Omental fat pad (tissue), 3 donors: ENCODE measurements at regions not wholly inside any gene's neighbourhood (a gene's known extent, or its start where the extent isn't known, plus 50 kb on each side); places are given as distances from the start of the nearest gene placed in this dataset.

ENCODE experiments used
- ATAC-seq: fragments of 150-250 bp; one replicate; pipeline ENCODE4 v1.9.1; 2016; ENCODE audit warnings: mild to moderate bottlenecking, moderate library complexity; ENCODE audit not compliant: low FRiP score
- DNase-seq: peaks from one replicate; pipeline ENCODE4 v3.0.0-alpha.2; 2019; ENCODE audit warnings: low spot score
- TF ChIP-seq, protein P1 (sequence below), 3 donors: fragments of 450-650 bp; IDR thresholded peaks; one replicate each; pipeline ENCODE4 v1.5.1; 2016 to 2017; ENCODE audit warnings: antibody characterized with exemption in 3 of 3, mild to moderate bottlenecking in 3 of 3, moderate library complexity in 2 of 3

DNA sequence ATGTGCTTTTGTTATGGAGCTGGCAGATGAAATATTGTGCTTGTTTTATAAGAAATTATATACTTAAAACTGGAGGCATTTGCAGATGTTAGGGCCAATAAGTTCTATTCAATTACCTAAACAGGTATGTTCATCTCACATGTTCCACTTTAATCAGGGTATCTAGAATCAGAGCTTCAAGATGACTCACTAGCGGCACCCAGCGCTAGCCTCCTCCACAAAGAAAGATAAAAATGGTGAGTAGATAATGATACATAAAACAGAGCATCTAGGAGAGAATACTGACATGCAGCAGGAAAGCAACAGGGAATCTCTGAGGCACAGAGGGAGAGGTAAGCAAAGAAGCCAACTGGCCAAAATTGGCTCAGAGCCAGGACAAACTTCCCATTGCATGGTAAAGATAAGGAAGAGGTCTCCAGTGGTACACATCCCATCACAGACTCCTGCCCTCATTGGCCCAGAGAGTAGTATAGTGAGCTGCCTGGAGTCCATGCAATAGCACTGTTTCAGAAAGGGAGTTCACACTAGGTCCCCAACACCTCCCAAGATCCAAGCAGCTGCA lies 200.7 kb upstream of the SPTLC3 start:
- DNase-seq (no peak), ATAC-seq (no peak)
- TF ChIP-seq, protein P1, sequence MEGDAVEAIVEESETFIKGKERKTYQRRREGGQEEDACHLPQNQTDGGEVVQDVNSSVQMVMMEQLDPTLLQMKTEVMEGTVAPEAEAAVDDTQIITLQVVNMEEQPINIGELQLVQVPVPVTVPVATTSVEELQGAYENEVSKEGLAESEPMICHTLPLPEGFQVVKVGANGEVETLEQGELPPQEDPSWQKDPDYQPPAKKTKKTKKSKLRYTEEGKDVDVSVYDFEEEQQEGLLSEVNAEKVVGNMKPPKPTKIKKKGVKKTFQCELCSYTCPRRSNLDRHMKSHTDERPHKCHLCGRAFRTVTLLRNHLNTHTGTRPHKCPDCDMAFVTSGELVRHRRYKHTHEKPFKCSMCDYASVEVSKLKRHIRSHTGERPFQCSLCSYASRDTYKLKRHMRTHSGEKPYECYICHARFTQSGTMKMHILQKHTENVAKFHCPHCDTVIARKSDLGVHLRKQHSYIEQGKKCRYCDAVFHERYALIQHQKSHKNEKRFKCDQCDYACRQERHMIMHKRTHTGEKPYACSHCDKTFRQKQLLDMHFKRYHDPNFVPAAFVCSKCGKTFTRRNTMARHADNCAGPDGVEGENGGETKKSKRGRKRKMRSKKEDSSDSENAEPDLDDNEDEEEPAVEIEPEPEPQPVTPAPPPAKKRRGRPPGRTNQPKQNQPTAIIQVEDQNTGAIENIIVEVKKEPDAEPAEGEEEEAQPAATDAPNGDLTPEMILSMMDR (IDR thresholded peaks at IDR 0.05), result no peak

DNA sequence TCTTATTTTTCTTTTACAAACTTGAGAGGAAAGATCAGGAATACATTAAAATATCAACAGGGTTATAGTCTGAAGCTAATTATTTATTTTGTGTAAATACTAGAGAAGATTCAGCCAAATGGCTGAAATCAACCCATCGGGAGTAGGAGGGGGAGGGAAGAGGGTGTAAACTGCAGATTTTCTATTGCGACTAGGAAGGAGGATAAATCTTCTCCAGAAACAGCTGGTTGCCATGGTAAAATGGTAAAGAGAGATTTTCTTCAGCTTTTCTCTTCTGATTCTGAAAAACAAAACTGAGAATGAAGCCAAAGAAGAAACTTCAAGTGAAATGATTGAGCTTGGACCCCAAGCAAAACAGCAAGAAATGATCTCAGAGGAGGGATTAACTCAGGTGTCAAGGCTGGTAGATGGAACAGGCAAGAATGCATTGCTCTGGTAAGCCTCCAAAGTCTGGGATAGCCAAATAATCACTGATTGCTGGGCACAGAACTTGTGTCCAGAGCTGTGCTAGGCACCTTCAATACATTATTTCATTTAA lies 193.5 kb upstream of the SPTLC3 start:
- DNase-seq (no peak), ATAC-seq (no peak)
- TF ChIP-seq, protein P1 (IDR thresholded peaks at IDR 0.05), result no peak

DNA sequence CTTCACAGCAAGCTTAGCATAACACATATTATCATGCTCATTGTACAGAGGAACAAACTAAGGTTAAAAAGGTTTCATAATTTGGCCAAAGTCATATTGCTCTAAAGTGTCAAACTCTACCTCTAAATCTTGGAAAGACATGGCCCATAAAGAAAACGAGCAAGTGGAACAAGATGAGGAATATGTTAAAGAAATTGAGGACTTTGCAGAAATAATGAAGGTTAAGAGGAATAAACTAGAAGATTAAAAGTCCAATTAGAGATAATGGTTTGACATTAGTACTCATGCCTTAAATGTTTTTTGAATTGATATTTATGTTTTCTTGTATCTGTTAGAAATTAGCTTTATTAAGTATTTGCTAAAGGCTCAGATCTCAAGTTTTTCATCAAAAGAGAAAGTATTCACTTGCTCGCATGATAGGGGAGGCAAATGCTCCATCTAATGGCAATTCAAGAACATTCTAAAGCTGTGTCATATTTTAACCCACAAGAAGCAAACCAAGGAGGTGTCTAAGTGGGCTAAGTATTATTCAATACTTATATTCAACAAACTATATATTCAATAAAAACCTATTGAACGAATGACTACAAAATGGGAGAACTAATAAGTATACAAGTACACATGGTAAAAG lies 192.9 kb upstream of the SPTLC3 start:
- TF ChIP-seq, protein P1 (IDR thresholded peaks at IDR 0.05), result no peak
- DNase-seq (no peak), ATAC-seq (no peak)

DNA sequence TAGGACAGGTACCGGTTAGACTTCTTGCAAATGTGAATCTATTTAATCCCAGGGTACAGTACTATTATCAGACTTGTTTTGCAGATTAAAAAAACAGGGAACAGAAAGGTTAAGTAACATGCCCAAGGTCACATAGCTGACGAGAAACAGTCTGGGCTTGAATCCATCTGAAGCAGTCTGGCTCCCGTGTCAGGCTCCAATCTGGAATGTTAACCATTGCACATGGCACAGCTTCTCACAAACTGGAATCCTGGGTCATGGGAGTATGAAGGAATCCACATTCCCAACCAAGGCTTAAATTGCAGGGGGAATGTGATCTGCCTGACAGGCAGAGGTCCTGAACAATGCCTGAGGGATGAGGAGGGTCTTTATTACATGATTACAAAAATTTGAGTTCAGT lies 187.5 kb upstream of the SPTLC3 start:
- TF ChIP-seq, protein P1 (IDR thresholded peaks at IDR 0.05), result no peak
- ATAC-seq (no peak), DNase-seq (no peak)

DNA sequence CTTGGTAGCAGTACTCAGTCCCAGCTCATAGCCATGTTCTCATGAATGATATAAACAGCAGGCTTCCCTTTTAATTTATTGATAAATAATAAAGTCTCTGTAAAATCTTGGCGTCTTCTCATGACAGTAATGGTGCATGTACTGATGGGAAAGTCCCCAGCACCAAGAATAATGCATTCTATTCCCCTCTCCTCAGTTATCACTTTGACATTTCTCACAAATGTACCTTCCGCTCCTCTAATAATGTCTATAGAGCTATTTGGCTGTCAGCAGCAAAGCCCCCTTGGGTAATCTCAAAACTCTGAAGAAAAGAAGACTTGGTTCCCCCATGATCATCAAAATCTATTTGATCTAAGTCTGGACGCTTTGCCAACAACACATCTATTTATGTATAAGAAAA lies 185.0 kb upstream of the SPTLC3 start:
- DNase-seq (no peak), ATAC-seq (no peak)
- TF ChIP-seq, protein P1 (IDR thresholded peaks at IDR 0.05), result no peak

DNA sequence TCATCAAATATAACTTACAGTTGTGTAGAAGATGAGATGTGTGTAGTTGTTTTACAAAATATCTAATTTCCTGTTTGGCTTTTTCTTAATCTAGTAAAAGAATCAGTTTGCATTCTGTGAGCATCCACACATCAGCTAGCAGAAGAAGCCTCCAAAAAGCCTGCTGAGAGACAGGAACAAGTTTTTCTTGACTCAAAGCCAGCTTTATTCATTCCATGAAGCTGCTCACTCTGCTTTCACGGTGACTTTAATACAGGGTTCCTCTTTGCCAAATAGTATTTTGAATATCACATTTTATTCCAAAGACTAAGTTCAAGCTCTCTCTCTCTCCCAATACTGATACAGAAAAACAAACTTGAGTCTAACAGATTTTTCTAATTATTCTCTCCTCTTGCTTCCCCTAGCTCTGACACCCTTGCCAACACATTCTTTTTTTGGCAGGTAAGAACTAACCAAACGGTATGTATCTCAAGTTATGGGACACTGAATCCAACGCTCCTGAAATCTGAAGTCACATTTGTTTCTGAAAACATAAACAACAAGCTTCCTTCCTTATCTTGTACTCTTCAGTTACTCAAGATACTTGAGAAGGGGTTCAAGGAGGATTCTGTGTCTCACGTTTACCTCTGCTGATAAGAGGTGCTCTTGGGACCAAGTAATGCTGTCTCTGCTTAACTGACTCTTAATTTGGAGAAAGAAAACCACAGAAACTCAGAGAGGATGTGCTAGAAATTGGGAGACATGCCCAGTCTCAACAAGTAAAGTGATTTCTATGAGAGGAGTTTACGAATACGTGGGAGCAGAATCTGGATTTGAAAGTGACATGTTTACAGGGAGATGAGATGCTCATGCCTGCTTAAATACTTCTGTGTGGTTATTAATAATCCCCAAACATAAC lies 184.2 kb upstream of the SPTLC3 start:
- DNase-seq, result no peak
- TF ChIP-seq, protein P1 (IDR thresholded peaks at IDR 0.05), result no peak
- ATAC-seq, result no peak
